NCI-H774 (cell line): ENCODE measurements at regions not wholly inside any gene's neighbourhood (a gene's known extent, or its start where the extent isn't known, plus 50 kb on each side); places are given as distances from the start of the nearest gene placed in this dataset.

ENCODE experiments used
- DNase-seq: peaks from one replicate; lab custom pipeline; 2025; lab: John Stamatoyannopoulos, UW

GRCh38 chr1:93013145-93014065, 52.1 kb upstream of the DIPK1A start:
- DNase-seq = no peak

- DNase-seq = no peak
Measured at GRCh38 chr1:93014168-93014567, 52.9 kb upstream of the DIPK1A start.

- no peak for DNase-seq
Measured at GRCh38 chr1:93015590-93015989, 54.3 kb upstream of the DIPK1A start.

- no peak for DNase-seq
Measured at GRCh38 chr1:93016171-93016570, 54.9 kb upstream of the DIPK1A start.

- DNase-seq = peak; percentile 43
Measured at GRCh38 chr1:93021539-93022134, 57.4 kb upstream of the MTF2 start.

- no peak for DNase-seq
Measured at GRCh38 chr1:93022580-93022979, 56.5 kb upstream of the MTF2 start.

GRCh38 chr1:93023281-93023680, 55.8 kb upstream of the MTF2 start:
- DNase-seq = no peak

- DNase-seq = no peak
Measured at GRCh38 chr1:93025572-93025971, 53.5 kb upstream of the MTF2 start.

- DNase-seq = no peak
Measured at GRCh38 chr1:93028542-93028941, 50.5 kb upstream of the MTF2 start.
